Superior temporal gyrus (tissue), 1 donor: ENCODE measurements at regions not wholly inside any gene's neighbourhood (a gene's known extent, or its start where the extent isn't known, plus 50 kb on each side); places are given as distances from the start of the nearest gene placed in this dataset.
"Not testable (repeated sequence)": the region's sequence is repeated elsewhere in the genome, so short reads cannot be mapped to it uniquely, and the experiment has no call there.

ENCODE experiments used
- DNase-seq: peaks from one replicate; pipeline ENCODE4 v3.0.0-alpha.2; 2016; ENCODE audit errors: extremely low spot score

GRCh38 chr3:118635711-118636110, 398.9 kb downstream of the IGSF11 start:
- no peak for DNase-seq

GRCh38 chr3:118636841-118637240, 397.8 kb downstream of the IGSF11 start:
- peak; percentile 9 for DNase-seq

GRCh38 chr3:118637846-118638245, 396.8 kb downstream of the IGSF11 start:
- peak; percentile 48 for DNase-seq

- DNase-seq = peak; percentile 60
Observed at GRCh38 chr3:118641608-118642007, 393.0 kb downstream of the IGSF11 start.

GRCh38 chr3:118671192-118671591, 363.5 kb downstream of the IGSF11 start:
- DNase-seq = no peak

- no peak for DNase-seq
Observed at GRCh38 chr3:118675305-118675704, 359.3 kb downstream of the IGSF11 start.

GRCh38 chr3:118678663-118679062, 356.0 kb downstream of the IGSF11 start:
- DNase-seq = not testable (repeated sequence)

- DNase-seq = no peak
Observed at GRCh38 chr3:118682921-118683320, 351.7 kb downstream of the IGSF11 start.

GRCh38 chr3:118683636-118684035, 351.0 kb downstream of the IGSF11 start:
- DNase-seq = no peak

- DNase-seq = no peak
Observed at GRCh38 chr3:118688396-118688884, 346.2 kb downstream of the IGSF11 start.

- DNase-seq = peak; percentile 60
Observed at GRCh38 chr3:118692416-118692815, 342.2 kb downstream of the IGSF11 start.

- DNase-seq = no peak
Observed at GRCh38 chr3:118705487-118706219, 329.0 kb downstream of the IGSF11 start.

GRCh38 chr3:118707991-118708390, 326.7 kb downstream of the IGSF11 start:
- no peak for DNase-seq

- DNase-seq = no peak
Observed at GRCh38 chr3:118710532-118710931, 324.1 kb downstream of the IGSF11 start.

- DNase-seq = no peak
Observed at GRCh38 chr3:118713502-118714207, 321.0 kb downstream of the IGSF11 start.

GRCh38 chr3:118714800-118715199, 319.8 kb downstream of the IGSF11 start:
- no peak for DNase-seq

- no peak for DNase-seq
Observed at GRCh38 chr3:118729546-118729945, 305.1 kb downstream of the IGSF11 start.

- DNase-seq = no peak
Observed at GRCh38 chr3:118734664-118735063, 300.0 kb downstream of the IGSF11 start.

- no peak for DNase-seq
Observed at GRCh38 chr3:118736107-118736506, 298.5 kb downstream of the IGSF11 start.

GRCh38 chr3:118740722-118741290, 293.8 kb downstream of the IGSF11 start:
- no peak for DNase-seq

GRCh38 chr3:118742760-118743159, 291.9 kb downstream of the IGSF11 start:
- DNase-seq = peak; percentile 57

GRCh38 chr3:118744186-118744585, 290.5 kb downstream of the IGSF11 start:
- no peak for DNase-seq
